Activated CD8-positive, alpha-beta memory T cell treated with anti-CD3 and anti-CD28 coated beads, Interleukin-2, amount 50 U/mL, for 1 hour (primary cell): ENCODE measurements at regions not wholly inside any gene's neighbourhood (a gene's known extent, or its start where the extent isn't known, plus 50 kb on each side); places are given as distances from the start of the nearest gene placed in this dataset.

Source experiments
- DNase-seq: peaks from one replicate; pipeline ENCODE4 v3.0.0-alpha.2; 2020; ENCODE audit errors: extremely low read depth

GRCh38 chr1:222290866-222291265 is 257.0 kb downstream of the HHIPL2 start:
- no peak for DNase-seq

- no peak for DNase-seq
Observed at GRCh38 chr1:222288053-222288452, 259.9 kb downstream of the HHIPL2 start.

GRCh38 chr1:222286011-222286410 is 261.9 kb downstream of the HHIPL2 start:
- no peak for DNase-seq

- no peak for DNase-seq
Observed at GRCh38 chr1:222285526-222285925, 262.4 kb downstream of the HHIPL2 start.

- no peak for DNase-seq
Observed at GRCh38 chr1:222284466-222284865, 263.4 kb downstream of the HHIPL2 start.

GRCh38 chr1:222283147-222283768 is 264.6 kb downstream of the HHIPL2 start:
- DNase-seq, result no peak

GRCh38 chr1:222279591-222279990 is 268.3 kb downstream of the HHIPL2 start:
- no peak for DNase-seq

- DNase-seq, result no peak
Observed at GRCh38 chr1:222278501-222278900, 269.4 kb downstream of the HHIPL2 start.

- DNase-seq, result no peak
Observed at GRCh38 chr1:222275729-222276465, 272.0 kb downstream of the HHIPL2 start.

GRCh38 chr1:222275001-222275728 is 272.7 kb downstream of the HHIPL2 start:
- no peak for DNase-seq

GRCh38 chr1:222266223-222267196 is 281.4 kb downstream of the HHIPL2 start:
- no peak for DNase-seq

- no peak for DNase-seq
Observed at GRCh38 chr1:222263791-222264190, 284.1 kb downstream of the HHIPL2 start.

- DNase-seq, result no peak
Observed at GRCh38 chr1:222257027-222257426, 290.9 kb downstream of the HHIPL2 start.

GRCh38 chr1:222256058-222256457 is 291.8 kb downstream of the HHIPL2 start:
- DNase-seq, result no peak

GRCh38 chr1:222252788-222253187 is 295.1 kb downstream of the HHIPL2 start:
- no peak for DNase-seq

- DNase-seq, result no peak
Observed at GRCh38 chr1:222251847-222252246, 296.1 kb downstream of the HHIPL2 start.

- no peak for DNase-seq
Observed at GRCh38 chr1:222250376-222250775, 297.5 kb downstream of the HHIPL2 start.

GRCh38 chr1:222247811-222248310 is 300.0 kb downstream of the HHIPL2 start:
- no peak for DNase-seq

- DNase-seq, result no peak
Observed at GRCh38 chr1:222247081-222247480, 300.8 kb downstream of the HHIPL2 start.

GRCh38 chr1:222243902-222244301 is 304.0 kb downstream of the HHIPL2 start:
- no peak for DNase-seq

- DNase-seq, result no peak
Observed at GRCh38 chr1:222242492-222242891, 305.4 kb downstream of the HHIPL2 start.
